HepG2 (cell line): ENCODE measurements at regions not wholly inside any gene's neighbourhood (a gene's known extent, or its start where the extent isn't known, plus 50 kb on each side); places are given as distances from the start of the nearest gene placed in this dataset.

Experiments
- ARID2 ChIP-seq: sonication (generic); formaldehyde crosslinking; IDR thresholded peaks from 2 replicates; pipeline ENCODE4 v1.8.1; 2022; ENCODE audit warnings: mild to moderate bottlenecking, missing genetic modification reagents, borderline replicate concordance
- ARID3A ChIP-seq: IDR thresholded peaks from 2 replicates; pipeline ENCODE4 v1.6.1; 2012; ENCODE audit warnings: low read depth, low read length, improper control_type of control experiment
- CBX1 ChIP-seq: IDR thresholded peaks from one replicate; pipeline ENCODE4 v1.6.1; 2016; ENCODE audit warnings: antibody characterized with exemption, low read depth
- EZH2 ChIP-seq: conservative IDR thresholded peaks from 2 replicates; pipeline ENCODE4 v1.6.1; 2012; ENCODE audit warnings: mild to moderate bottlenecking, low read depth, low read length, moderate library complexity
- FOXM1 ChIP-seq: sonication (generic); formaldehyde crosslinking; IDR thresholded peaks from 2 replicates; pipeline ENCODE4 v1.5.0; 2020; ENCODE audit warnings: missing genetic modification reagents
- POLR2AphosphoS5 ChIP-seq: IDR thresholded peaks from 2 replicates; pipeline ENCODE4 v1.6.1; 2012; ENCODE audit warnings: low read depth, low read length
- RELA ChIP-seq: sonication (generic); formaldehyde crosslinking; IDR thresholded peaks from 2 replicates; pipeline ENCODE4 v1.4.0; 2020; ENCODE audit warnings: missing genetic modification reagents
- ZBTB8A ChIP-seq: sonication (generic); formaldehyde crosslinking; IDR thresholded peaks from 2 replicates; pipeline ENCODE4 v1.4.0; 2020; ENCODE audit warnings: mild to moderate bottlenecking, low read depth, missing genetic modification reagents, borderline replicate concordance
- TF ChIP-seq, protein P1 (sequence below): sonication (generic); formaldehyde crosslinking; IDR thresholded peaks from 2 replicates; pipeline ENCODE4 v1.5.0; 2020; ENCODE audit warnings: mild to moderate bottlenecking, missing genetic modification reagents, moderate library complexity

- TF ChIP-seq EZH2, result no peak
- TF ChIP-seq ZBTB8A (CRISPR knock-in tag), result no peak
- no peak for TF ChIP-seq CBX1
- no peak for TF ChIP-seq RELA
- TF ChIP-seq ARID2, result no peak
- TF ChIP-seq ARID3A, result no peak
- TF ChIP-seq POLR2AphosphoS5, result no peak
- TF ChIP-seq, protein P1, sequence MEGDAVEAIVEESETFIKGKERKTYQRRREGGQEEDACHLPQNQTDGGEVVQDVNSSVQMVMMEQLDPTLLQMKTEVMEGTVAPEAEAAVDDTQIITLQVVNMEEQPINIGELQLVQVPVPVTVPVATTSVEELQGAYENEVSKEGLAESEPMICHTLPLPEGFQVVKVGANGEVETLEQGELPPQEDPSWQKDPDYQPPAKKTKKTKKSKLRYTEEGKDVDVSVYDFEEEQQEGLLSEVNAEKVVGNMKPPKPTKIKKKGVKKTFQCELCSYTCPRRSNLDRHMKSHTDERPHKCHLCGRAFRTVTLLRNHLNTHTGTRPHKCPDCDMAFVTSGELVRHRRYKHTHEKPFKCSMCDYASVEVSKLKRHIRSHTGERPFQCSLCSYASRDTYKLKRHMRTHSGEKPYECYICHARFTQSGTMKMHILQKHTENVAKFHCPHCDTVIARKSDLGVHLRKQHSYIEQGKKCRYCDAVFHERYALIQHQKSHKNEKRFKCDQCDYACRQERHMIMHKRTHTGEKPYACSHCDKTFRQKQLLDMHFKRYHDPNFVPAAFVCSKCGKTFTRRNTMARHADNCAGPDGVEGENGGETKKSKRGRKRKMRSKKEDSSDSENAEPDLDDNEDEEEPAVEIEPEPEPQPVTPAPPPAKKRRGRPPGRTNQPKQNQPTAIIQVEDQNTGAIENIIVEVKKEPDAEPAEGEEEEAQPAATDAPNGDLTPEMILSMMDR (CRISPR knock-in tag), result no peak
- TF ChIP-seq FOXM1 (CRISPR knock-in tag), result no peak
Measured at GRCh38 chr9:119611565-119611964, 242.3 kb upstream of the BRINP1 start.
